ENCODE measurements at regions not wholly inside any gene's neighbourhood (a gene's known extent, or its start where the extent isn't known, plus 50 kb on each side); places are given as distances from the start of the nearest gene placed in this dataset.

GRCh38 chr12:115370650-115371049, 686.7 kb upstream of the TBX3 start:
- TF ChIP-seq, protein P1, sequence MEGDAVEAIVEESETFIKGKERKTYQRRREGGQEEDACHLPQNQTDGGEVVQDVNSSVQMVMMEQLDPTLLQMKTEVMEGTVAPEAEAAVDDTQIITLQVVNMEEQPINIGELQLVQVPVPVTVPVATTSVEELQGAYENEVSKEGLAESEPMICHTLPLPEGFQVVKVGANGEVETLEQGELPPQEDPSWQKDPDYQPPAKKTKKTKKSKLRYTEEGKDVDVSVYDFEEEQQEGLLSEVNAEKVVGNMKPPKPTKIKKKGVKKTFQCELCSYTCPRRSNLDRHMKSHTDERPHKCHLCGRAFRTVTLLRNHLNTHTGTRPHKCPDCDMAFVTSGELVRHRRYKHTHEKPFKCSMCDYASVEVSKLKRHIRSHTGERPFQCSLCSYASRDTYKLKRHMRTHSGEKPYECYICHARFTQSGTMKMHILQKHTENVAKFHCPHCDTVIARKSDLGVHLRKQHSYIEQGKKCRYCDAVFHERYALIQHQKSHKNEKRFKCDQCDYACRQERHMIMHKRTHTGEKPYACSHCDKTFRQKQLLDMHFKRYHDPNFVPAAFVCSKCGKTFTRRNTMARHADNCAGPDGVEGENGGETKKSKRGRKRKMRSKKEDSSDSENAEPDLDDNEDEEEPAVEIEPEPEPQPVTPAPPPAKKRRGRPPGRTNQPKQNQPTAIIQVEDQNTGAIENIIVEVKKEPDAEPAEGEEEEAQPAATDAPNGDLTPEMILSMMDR (IDR thresholded peaks at IDR 0.05; ENCODE audit: poor library complexity): no peak
- no peak for TF ChIP-seq EZH2 (IDR thresholded peaks at IDR 0.05; ENCODE audit: borderline replicate concordance)

Measured in hepatocyte (in vitro differentiated cells).